H9 (cell line): ENCODE measurements at regions not wholly inside any gene's neighbourhood (a gene's known extent, or its start where the extent isn't known, plus 50 kb on each side); places are given as distances from the start of the nearest gene placed in this dataset.

Experiments used
- DNase-seq: peaks from one replicate; pipeline ENCODE4 v3.0.0-alpha.2; 2017
- H2AFZ ChIP-seq: one replicate; pipeline ENCODE4 v1.6.1; 2013; ENCODE audit warnings: mild to moderate bottlenecking, low read length, control low read depth, moderate library complexity
- H2AK5ac ChIP-seq: 2 replicates; pipeline ENCODE4 v1.6.1; 2013; ENCODE audit warnings: low read length, control low read depth, mixed read lengths; ENCODE audit not compliant: insufficient read length
- H2BK120ac ChIP-seq: one replicate; pipeline ENCODE4 v1.6.1; 2013; ENCODE audit warnings: low read depth, mild to moderate bottlenecking, low read length, control low read depth, inconsistent platforms; ENCODE audit not compliant: poor library complexity, severe bottlenecking
- H2BK12ac ChIP-seq: 2 replicates; pipeline ENCODE4 v1.6.1; 2013; ENCODE audit warnings: low read length, control low read depth, mixed read lengths, low read depth; ENCODE audit not compliant: insufficient read length
- H2BK15ac ChIP-seq: 2 replicates; pipeline ENCODE4 v1.6.1; 2013; ENCODE audit warnings: low read depth, low read length, control low read depth
- H2BK20ac ChIP-seq: one replicate; pipeline ENCODE4 v1.6.1; 2013; ENCODE audit warnings: low read depth, mild to moderate bottlenecking, low read length, control low read depth, inconsistent platforms; ENCODE audit not compliant: poor library complexity, severe bottlenecking
- H2BK5ac ChIP-seq: 2 replicates; pipeline ENCODE4 v1.6.1; 2013; ENCODE audit warnings: low read length, control low read depth, mixed read lengths; ENCODE audit not compliant: insufficient read length
- H3K14ac ChIP-seq: 2 replicates; pipeline ENCODE4 v1.6.1; 2013; ENCODE audit warnings: low read length, control low read depth; ENCODE audit not compliant: insufficient read depth
- H3K18ac ChIP-seq: 2 replicates; pipeline ENCODE4 v1.6.1; 2013; ENCODE audit warnings: low read depth, mild to moderate bottlenecking, mixed read lengths, low read length, control low read depth; ENCODE audit not compliant: insufficient read length
- H3K23ac ChIP-seq: 2 replicates; pipeline ENCODE4 v1.6.1; 2013; ENCODE audit warnings: low read length, control low read depth, mixed read lengths, low read depth; ENCODE audit not compliant: insufficient read length
- H3K23me2 ChIP-seq: 2 replicates; pipeline ENCODE4 v1.6.1; 2013; ENCODE audit warnings: low read depth, mild to moderate bottlenecking, mixed read lengths, low read length, control low read depth; ENCODE audit not compliant: insufficient read length, poor library complexity, severe bottlenecking
- H3K27ac ChIP-seq: 2 replicates; pipeline ENCODE4 v1.5.1; 2013; ENCODE audit warnings: low read length, control low read depth, mixed read lengths, low read depth; ENCODE audit not compliant: insufficient read length
- H3K27me3 ChIP-seq: 2 replicates; pipeline ENCODE4 v1.6.1; 2013; ENCODE audit warnings: low read length, control low read depth, inconsistent platforms; ENCODE audit not compliant: insufficient read depth
- H3K4ac ChIP-seq: 2 replicates; pipeline ENCODE4 v1.6.1; 2013; ENCODE audit warnings: low read depth, mild to moderate bottlenecking, control low read depth, inconsistent platforms, low read length, moderate library complexity
- H3K4me1 ChIP-seq: 2 replicates; pipeline ENCODE4 v1.6.1; 2013; ENCODE audit warnings: low read length, control low read depth, inconsistent platforms; ENCODE audit not compliant: insufficient read depth
- H3K4me2 ChIP-seq: 2 replicates; pipeline ENCODE4 v1.6.1; 2013; ENCODE audit warnings: low read length, control low read depth, mixed read lengths; ENCODE audit not compliant: insufficient read length, insufficient read depth
- H3K56ac ChIP-seq: 2 replicates; pipeline ENCODE4 v1.6.1; 2013; ENCODE audit warnings: low read depth, mild to moderate bottlenecking, mixed read lengths, low read length, control low read depth; ENCODE audit not compliant: insufficient read length
- H3K79me1 ChIP-seq: 2 replicates; pipeline ENCODE4 v1.6.1; 2013; ENCODE audit warnings: low read depth, mild to moderate bottlenecking, moderate library complexity, low read length, control low read depth, inconsistent platforms; ENCODE audit not compliant: insufficient read depth, poor library complexity, severe bottlenecking
- H3K79me2 ChIP-seq: 2 replicates; pipeline ENCODE4 v1.6.1; 2013; ENCODE audit warnings: low read length, control low read depth, inconsistent platforms; ENCODE audit not compliant: insufficient read depth
- H3K9ac ChIP-seq: 2 replicates; pipeline ENCODE4 v1.6.1; 2013; ENCODE audit warnings: low read length, control low read depth, mixed read lengths; ENCODE audit not compliant: insufficient read length; ENCODE audit errors: extremely low read depth
- H3K9me3 ChIP-seq: one replicate; pipeline ENCODE4 v1.6.1; 2013; ENCODE audit warnings: low read depth, low read length, inconsistent platforms; ENCODE audit not compliant: control insufficient read depth
- H3T11ph ChIP-seq: one replicate; pipeline ENCODE4 v1.6.1; 2013; ENCODE audit warnings: mild to moderate bottlenecking, low read length, control low read depth, inconsistent platforms
- H4K20me1 ChIP-seq: one replicate; pipeline ENCODE4 v1.6.1; 2013; ENCODE audit not compliant: control insufficient read depth, insufficient read length, insufficient read depth
- H4K5ac ChIP-seq: 2 replicates; pipeline ENCODE4 v1.6.1; 2013; ENCODE audit warnings: low read depth, mild to moderate bottlenecking, mixed read lengths, low read length, control low read depth; ENCODE audit not compliant: insufficient read length
- H4K8ac ChIP-seq: replicated peaks from 2 replicates; pipeline ENCODE4 v1.6.1; 2013; ENCODE audit warnings: low read length, control low read depth, mixed read lengths, low read depth; ENCODE audit not compliant: insufficient read length
- H4K91ac ChIP-seq: 2 replicates; pipeline ENCODE4 v1.6.1; 2013; ENCODE audit warnings: low read depth, mild to moderate bottlenecking, moderate library complexity, mixed read lengths, low read length, control low read depth; ENCODE audit not compliant: insufficient read length
- H3K27ac Mint-ChIP-seq, 3 experiments: 2 replicates in 2 of 3; 3 replicates in 1 of 3; pipeline ENCODE4 v1.8.0; 2020 to 2021; ENCODE audit warnings: mixed read lengths in 3 of 3, mild to moderate bottlenecking in 1 of 3, moderate library complexity in 1 of 3
- H3K27me3 Mint-ChIP-seq: 2 replicates; pipeline ENCODE4 v1.8.0; 2021; ENCODE audit warnings: low read depth, mild to moderate bottlenecking, moderate library complexity, mixed read lengths
- H3K36me3 Mint-ChIP-seq, 3 experiments: 2 replicates in 2 of 3; 3 replicates in 1 of 3; pipeline ENCODE4 v1.8.0; 2020 to 2021; ENCODE audit warnings: low read depth in 3 of 3, mixed read lengths in 3 of 3; ENCODE audit not compliant: insufficient read depth in 1 of 3
- H3K4me1 Mint-ChIP-seq, 2 experiments: 2 replicates each; pipeline ENCODE4 v1.8.0; 2020; ENCODE audit warnings: mixed read lengths in 2 of 2
- H3K4me3 Mint-ChIP-seq, 2 experiments: 2 replicates in 1 of 2; 3 replicates in 1 of 2; pipeline ENCODE4 v1.8.0; 2020 to 2021; ENCODE audit warnings: mild to moderate bottlenecking in 2 of 2, mixed read lengths in 2 of 2, moderate library complexity in 1 of 2
- H3K9me3 Mint-ChIP-seq, 2 experiments: 2 replicates in 1 of 2; 3 replicates in 1 of 2; pipeline ENCODE4 v1.8.0; 2020; ENCODE audit warnings: mild to moderate bottlenecking in 2 of 2, mixed read lengths in 2 of 2, moderate library complexity in 1 of 2
- WGBS: extraction: QIAGEN DNeasy Blood & Tissue Kit; methylation state at CpG from one replicate; pipeline ENCODE4 v1.1.7; 2013; ENCODE audit warnings: missing lambda C conversion rate, low lambda C conversion rate, mixed read lengths; ENCODE audit not compliant: insufficient read length; ENCODE audit errors: extremely low coverage; 5-methylcytosine and 5-hydroxymethylcytosine counted together
- TF ChIP-seq, protein P1 (sequence below): fragments of 200-600 bp; sonication (generic); conservative IDR thresholded peaks from 3 replicates; pipeline ENCODE4 v1.8.0; 2021; ENCODE audit warnings: antibody characterized with exemption, mild to moderate bottlenecking

DNA sequence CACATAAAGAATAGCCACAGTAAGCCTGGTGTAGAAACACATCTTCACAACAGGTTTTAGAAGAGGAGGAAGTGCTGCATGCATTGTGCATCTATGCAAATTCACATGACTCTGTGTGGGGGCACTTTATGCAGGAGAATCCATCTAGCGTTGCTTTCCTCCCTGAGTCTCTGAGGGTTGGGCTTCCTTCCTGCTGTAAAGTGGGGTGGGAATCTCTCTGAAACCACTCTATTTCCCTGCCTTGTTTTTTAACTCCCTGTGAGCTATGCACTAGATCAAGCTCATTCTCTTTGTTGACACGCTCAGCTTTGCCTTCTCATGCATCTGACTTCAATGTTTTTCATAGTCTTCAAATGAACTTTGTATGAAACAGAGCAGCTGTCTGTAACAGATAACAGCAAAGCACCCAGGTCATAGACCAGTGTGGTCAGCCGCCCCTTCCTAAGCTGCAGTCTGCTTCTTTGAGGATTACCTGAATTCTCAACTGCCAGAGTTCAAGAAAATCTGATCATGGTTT, 102.7 kb upstream of the DPH5 start:
- Histone ChIP-seq H2BK5ac (no peak overlapping the region), H3K4ac (no peak overlapping the region), H2BK120ac (no peak overlapping the region), H3K4me2 (no peak overlapping the region), H4K20me1 (no peaks in the 10 kb centered on the region), H3K27me3 (no peaks in the 10 kb centered on the region), H4K5ac (no peak overlapping the region), H3K4me1 (peaks cover 5% of the 10 kb centered on the region; the same call in 1 of the 2 replicates), H2BK12ac (no peak overlapping the region), H3K9me3 (no peaks in the 10 kb centered on the region), H3K9ac (no peak overlapping the region), H3K23me2 (no peaks in the 10 kb centered on the region), H3K18ac (no peak overlapping the region), H2AFZ (peak overlapping the region; percentile 2), H2BK20ac (no peak overlapping the region), H4K8ac (no peak overlapping the region), H3K56ac (no peak overlapping the region), H3K23ac (no peak overlapping the region), H3K79me2 (no peaks in the 10 kb centered on the region), H4K91ac (no peak overlapping the region), H2AK5ac (no peak overlapping the region), H2BK15ac (no peak overlapping the region), H3K14ac (no peak overlapping the region), H3K79me1 (no peaks in the 10 kb centered on the region), H3K27ac (no peak overlapping the region), H3T11ph (no peak overlapping the region)
- H3K9me3 Mint-ChIP-seq, result no peaks in the 10 kb centered on the region
- peak overlapping the region in 1 of 3 experiments; percentile 32; a peak in 2 of 7 replicates for H3K27ac Mint-ChIP-seq
- H3K27me3 Mint-ChIP-seq, result no peaks in the 10 kb centered on the region
- TF ChIP-seq, protein P1, sequence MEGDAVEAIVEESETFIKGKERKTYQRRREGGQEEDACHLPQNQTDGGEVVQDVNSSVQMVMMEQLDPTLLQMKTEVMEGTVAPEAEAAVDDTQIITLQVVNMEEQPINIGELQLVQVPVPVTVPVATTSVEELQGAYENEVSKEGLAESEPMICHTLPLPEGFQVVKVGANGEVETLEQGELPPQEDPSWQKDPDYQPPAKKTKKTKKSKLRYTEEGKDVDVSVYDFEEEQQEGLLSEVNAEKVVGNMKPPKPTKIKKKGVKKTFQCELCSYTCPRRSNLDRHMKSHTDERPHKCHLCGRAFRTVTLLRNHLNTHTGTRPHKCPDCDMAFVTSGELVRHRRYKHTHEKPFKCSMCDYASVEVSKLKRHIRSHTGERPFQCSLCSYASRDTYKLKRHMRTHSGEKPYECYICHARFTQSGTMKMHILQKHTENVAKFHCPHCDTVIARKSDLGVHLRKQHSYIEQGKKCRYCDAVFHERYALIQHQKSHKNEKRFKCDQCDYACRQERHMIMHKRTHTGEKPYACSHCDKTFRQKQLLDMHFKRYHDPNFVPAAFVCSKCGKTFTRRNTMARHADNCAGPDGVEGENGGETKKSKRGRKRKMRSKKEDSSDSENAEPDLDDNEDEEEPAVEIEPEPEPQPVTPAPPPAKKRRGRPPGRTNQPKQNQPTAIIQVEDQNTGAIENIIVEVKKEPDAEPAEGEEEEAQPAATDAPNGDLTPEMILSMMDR, result no peak
- H3K4me3 Mint-ChIP-seq, result no peak overlapping the region
- peaks cover 12 to 14% of the 10 kb centered on the region in 2 experiments for H3K4me1 Mint-ChIP-seq
- H3K36me3 Mint-ChIP-seq, result no peaks in the 10 kb centered on the region
- WGBS, result no CpG with 5 or more reads among the region's 3 CpGs
- no peak for DNase-seq
